SJCRH30 (cell line): ENCODE measurements at regions not wholly inside any gene's neighbourhood (a gene's known extent, or its start where the extent isn't known, plus 50 kb on each side); places are given as distances from the start of the nearest gene placed in this dataset.

Experiments
- DNase-seq, 2 experiments: peaks; one replicate each; pipeline ENCODE4 v3.0.0-alpha.2; 2015 to 2020
- H3K27ac ChIP-seq: fragments of 250-450 bp; sonication (Bioruptor Pico); 2 replicates; pipeline ENCODE4 v1.5.1; 2020; ENCODE audit warnings: mild to moderate bottlenecking, moderate library complexity
- H3K27me3 ChIP-seq: fragments of 250-450 bp; sonication (Bioruptor Pico); 2 replicates; pipeline ENCODE4 v1.5.1; 2020; ENCODE audit warnings: mild to moderate bottlenecking, moderate library complexity
- H3K36me3 ChIP-seq: fragments of 250-450 bp; sonication (Bioruptor Pico); 2 replicates; pipeline ENCODE4 v1.5.1; 2020; ENCODE audit warnings: mild to moderate bottlenecking, moderate library complexity
- H3K4me1 ChIP-seq: fragments of 250-450 bp; sonication (Bioruptor Pico); 2 replicates; pipeline ENCODE4 v1.5.1; 2020; ENCODE audit warnings: mild to moderate bottlenecking, moderate library complexity
- H3K4me3 ChIP-seq: fragments of 250-450 bp; sonication (Bioruptor Pico); 2 replicates; pipeline ENCODE4 v1.5.1; 2020; ENCODE audit warnings: mild to moderate bottlenecking, moderate library complexity
- H3K9me3 ChIP-seq: fragments of 250-450 bp; sonication (Bioruptor Pico); replicated peaks from 2 replicates; pipeline ENCODE4 v1.5.1; 2020; ENCODE audit warnings: mild to moderate bottlenecking, moderate library complexity

GRCh38 chr2:235293061-235293460 lies 200.8 kb upstream of the AGAP1 start:
- Histone ChIP-seq H3K36me3 (no peaks in the 10 kb centered on the region), H3K27ac (no peak overlapping the region), H3K27me3 (no peaks in the 10 kb centered on the region), H3K9me3 (no peaks in the 10 kb centered on the region; the same call in 1 of the 2 replicates), H3K4me3 (no peak overlapping the region), H3K4me1 (no peaks in the 10 kb centered on the region)
- no peak for DNase-seq

- no peak for DNase-seq
- Histone ChIP-seq H3K4me1 (peaks cover 8% of the 10 kb centered on the region), H3K36me3 (no peaks in the 10 kb centered on the region), H3K27ac (no peak overlapping the region), H3K9me3 (no peaks in the 10 kb centered on the region), H3K4me3 (no peak overlapping the region), H3K27me3 (no peaks in the 10 kb centered on the region)
Measured at GRCh38 chr2:235295831-235296230, 198.0 kb upstream of the AGAP1 start.

GRCh38 chr2:235300368-235301201 lies 193.3 kb upstream of the AGAP1 start:
- H3K4me1 ChIP-seq, result peaks cover 13% of the 10 kb centered on the region
- no peaks in the 10 kb centered on the region for H3K27me3 ChIP-seq
- no peak overlapping the region for H3K27ac ChIP-seq
- H3K4me3 ChIP-seq, result no peak overlapping the region
- H3K9me3 ChIP-seq, result no peaks in the 10 kb centered on the region
- no peaks in the 10 kb centered on the region for H3K36me3 ChIP-seq
- DNase-seq, result peak; percentile 71 to 76

GRCh38 chr2:235301202-235302076 lies 192.4 kb upstream of the AGAP1 start:
- no peaks in the 10 kb centered on the region for H3K36me3 ChIP-seq
- no peaks in the 10 kb centered on the region for H3K27me3 ChIP-seq
- peaks cover 13% of the 10 kb centered on the region for H3K4me1 ChIP-seq
- H3K27ac ChIP-seq, result no peak overlapping the region
- H3K9me3 ChIP-seq, result no peaks in the 10 kb centered on the region
- peak in 1 of 2 experiments; percentile 20 for DNase-seq
- H3K4me3 ChIP-seq, result no peak overlapping the region

- Histone ChIP-seq H3K27me3 (no peaks in the 10 kb centered on the region), H3K36me3 (no peaks in the 10 kb centered on the region), H3K4me1 (peaks cover 16% of the 10 kb centered on the region), H3K27ac (no peak overlapping the region), H3K4me3 (no peak overlapping the region), H3K9me3 (no peaks in the 10 kb centered on the region)
- DNase-seq, result no peak
Measured at GRCh38 chr2:235302263-235302662, 191.6 kb upstream of the AGAP1 start.

GRCh38 chr2:235303499-235304291 lies 190.1 kb upstream of the AGAP1 start:
- no peaks in the 10 kb centered on the region for H3K27me3 ChIP-seq
- H3K9me3 ChIP-seq, result no peaks in the 10 kb centered on the region
- H3K27ac ChIP-seq, result no peak overlapping the region
- H3K4me3 ChIP-seq, result no peak overlapping the region
- no peak for DNase-seq
- no peaks in the 10 kb centered on the region for H3K36me3 ChIP-seq
- H3K4me1 ChIP-seq, result peaks cover 16% of the 10 kb centered on the region

GRCh38 chr2:235305678-235306077 lies 188.2 kb upstream of the AGAP1 start:
- no peak for DNase-seq
- no peak overlapping the region for H3K4me3 ChIP-seq
- H3K9me3 ChIP-seq, result no peaks in the 10 kb centered on the region
- no peak overlapping the region for H3K27ac ChIP-seq
- no peaks in the 10 kb centered on the region for H3K36me3 ChIP-seq
- no peaks in the 10 kb centered on the region for H3K27me3 ChIP-seq
- peaks cover 10% of the 10 kb centered on the region for H3K4me1 ChIP-seq

GRCh38 chr2:235311044-235311443 lies 182.8 kb upstream of the AGAP1 start:
- Histone ChIP-seq H3K4me3 (no peak overlapping the region), H3K27me3 (no peaks in the 10 kb centered on the region), H3K4me1 (peaks cover 9% of the 10 kb centered on the region; the same call in 1 of the 2 replicates), H3K27ac (no peak overlapping the region), H3K36me3 (no peaks in the 10 kb centered on the region), H3K9me3 (no peaks in the 10 kb centered on the region)
- DNase-seq, result no peak

- Histone ChIP-seq H3K4me1 (peaks cover 5% of the 10 kb centered on the region; the same call in 1 of the 2 replicates), H3K27me3 (no peaks in the 10 kb centered on the region), H3K9me3 (no peaks in the 10 kb centered on the region), H3K4me3 (no peak overlapping the region), H3K36me3 (no peaks in the 10 kb centered on the region), H3K27ac (no peak overlapping the region)
- DNase-seq, result no peak
Measured at GRCh38 chr2:235312571-235312970, 181.3 kb upstream of the AGAP1 start.

- no peaks in the 10 kb centered on the region for H3K27me3 ChIP-seq
- no peaks in the 10 kb centered on the region for H3K9me3 ChIP-seq
- no peak overlapping the region for H3K4me3 ChIP-seq
- no peak overlapping the region for H3K27ac ChIP-seq
- peak; percentile 30 to 65 for DNase-seq
- no peaks in the 10 kb centered on the region for H3K36me3 ChIP-seq
- H3K4me1 ChIP-seq, result peaks cover 5% of the 10 kb centered on the region; the same call in 1 of the 2 replicates
Measured at GRCh38 chr2:235314371-235314930, 179.4 kb upstream of the AGAP1 start.

- H3K4me3 ChIP-seq, result no peak overlapping the region
- H3K27me3 ChIP-seq, result no peaks in the 10 kb centered on the region
- no peaks in the 10 kb centered on the region for H3K9me3 ChIP-seq
- H3K27ac ChIP-seq, result no peak overlapping the region
- DNase-seq, result no peak
- no peaks in the 10 kb centered on the region for H3K36me3 ChIP-seq
- peaks cover 9% of the 10 kb centered on the region for H3K4me1 ChIP-seq
Measured at GRCh38 chr2:235319095-235319494, 174.7 kb upstream of the AGAP1 start.

- H3K9me3 ChIP-seq, result no peaks in the 10 kb centered on the region
- H3K27ac ChIP-seq, result no peak overlapping the region
- no peak overlapping the region for H3K4me3 ChIP-seq
- H3K27me3 ChIP-seq, result no peaks in the 10 kb centered on the region
- peak in 1 of 2 experiments; percentile 21 for DNase-seq
- H3K36me3 ChIP-seq, result no peaks in the 10 kb centered on the region
- H3K4me1 ChIP-seq, result peaks cover 14% of the 10 kb centered on the region
Measured at GRCh38 chr2:235320326-235320725, 173.5 kb upstream of the AGAP1 start.

- H3K4me1 ChIP-seq, result peaks cover 33% of the 10 kb centered on the region
- no peak overlapping the region for H3K4me3 ChIP-seq
- H3K9me3 ChIP-seq, result no peaks in the 10 kb centered on the region
- DNase-seq, result peak; percentile 75 to 84
- H3K27ac ChIP-seq, result no peak overlapping the region
- H3K27me3 ChIP-seq, result no peaks in the 10 kb centered on the region
- no peaks in the 10 kb centered on the region for H3K36me3 ChIP-seq
Measured at GRCh38 chr2:235324324-235324723, 169.5 kb upstream of the AGAP1 start.

GRCh38 chr2:235325151-235325550 lies 168.7 kb upstream of the AGAP1 start:
- Histone ChIP-seq H3K27ac (no peak overlapping the region), H3K36me3 (no peaks in the 10 kb centered on the region), H3K27me3 (no peaks in the 10 kb centered on the region), H3K4me3 (no peak overlapping the region), H3K9me3 (no peaks in the 10 kb centered on the region), H3K4me1 (peaks cover 33% of the 10 kb centered on the region)
- no peak for DNase-seq
